Mesendoderm (in vitro differentiated cells): ENCODE measurements at regions not wholly inside any gene's neighbourhood (a gene's known extent, or its start where the extent isn't known, plus 50 kb on each side); places are given as distances from the start of the nearest gene placed in this dataset.
A peak's percentile ranks its signal among the peaks of the same experiment; 100 is the strongest.

Experiments used
- DNase-seq: peaks from one replicate; pipeline ENCODE4 v3.0.0; 2013
- H2AK5ac ChIP-seq: 2 replicates; pipeline ENCODE4 v1.6.1; 2013; ENCODE audit warnings: low read length, inconsistent platforms
- H2BK120ac ChIP-seq: 2 replicates; pipeline ENCODE4 v1.6.1; 2013; ENCODE audit warnings: low read depth, mild to moderate bottlenecking, low read length, moderate library complexity, mixed read lengths
- H2BK15ac ChIP-seq: replicated peaks from 2 replicates; pipeline ENCODE4 v1.6.1; 2013; ENCODE audit warnings: low read depth, mild to moderate bottlenecking, moderate library complexity
- H2BK5ac ChIP-seq: 2 replicates; pipeline ENCODE4 v1.6.1; 2013; ENCODE audit warnings: low read length, inconsistent platforms
- H3K18ac ChIP-seq: 2 replicates; pipeline ENCODE4 v1.6.1; 2013; ENCODE audit warnings: mild to moderate bottlenecking, low read length, mixed read lengths
- H3K23ac ChIP-seq: one replicate; pipeline ENCODE4 v1.6.1; 2013; ENCODE audit warnings: low read length
- H3K27ac ChIP-seq: 2 replicates; pipeline ENCODE4 v1.5.1; 2013; ENCODE audit warnings: low read depth, mild to moderate bottlenecking, inconsistent platforms, low read length, moderate library complexity
- H3K27me3 ChIP-seq: 2 replicates; pipeline ENCODE4 v1.6.1; 2013; ENCODE audit warnings: low read length, control low read depth, mild to moderate bottlenecking, inconsistent platforms; ENCODE audit not compliant: insufficient read depth, poor library complexity
- H3K36me3 ChIP-seq: 2 replicates; pipeline ENCODE4 v1.6.1; 2013; ENCODE audit warnings: low read length, inconsistent platforms; ENCODE audit not compliant: control insufficient read depth, insufficient read depth
- H3K4ac ChIP-seq: one replicate; pipeline ENCODE4 v1.6.1; 2013; ENCODE audit warnings: low read depth, mild to moderate bottlenecking, low read length, moderate library complexity
- H3K4me1 ChIP-seq: 2 replicates; pipeline ENCODE4 v1.6.1; 2013; ENCODE audit warnings: low read depth, low read length, inconsistent platforms; ENCODE audit not compliant: control insufficient read depth
- H3K4me2 ChIP-seq: 2 replicates; pipeline ENCODE4 v1.6.1; 2013; ENCODE audit warnings: low read length
- H3K4me3 ChIP-seq: 2 replicates; pipeline ENCODE4 v1.5.1; 2013; ENCODE audit warnings: mild to moderate bottlenecking, low read length
- H3K56ac ChIP-seq: one replicate; pipeline ENCODE4 v1.6.1; 2013; ENCODE audit warnings: low read length
- H3K79me1 ChIP-seq: 2 replicates; pipeline ENCODE4 v1.6.1; 2013; ENCODE audit warnings: low read length, inconsistent platforms
- H3K79me2 ChIP-seq: 2 replicates; pipeline ENCODE4 v1.6.1; 2013; ENCODE audit warnings: mild to moderate bottlenecking, low read length; ENCODE audit not compliant: control insufficient read depth, insufficient read depth
- H3K9ac ChIP-seq: 2 replicates; pipeline ENCODE4 v1.6.1; 2013; ENCODE audit warnings: low read length, inconsistent platforms
- H4K5ac ChIP-seq: one replicate; pipeline ENCODE4 v1.6.1; 2013; ENCODE audit warnings: low read length
- H4K8ac ChIP-seq: one replicate; pipeline ENCODE4 v1.6.1; 2013; ENCODE audit warnings: low read depth, mild to moderate bottlenecking, control low read depth, low read length, moderate library complexity
- WGBS: extraction: QIAGEN DNeasy Blood & Tissue Kit; methylation state at CpG from one replicate; pipeline ENCODE4 v1.1.7; 2013; ENCODE audit warnings: low lambda C conversion rate, missing lambda C conversion rate; ENCODE audit not compliant: insufficient coverage; ENCODE audit errors: extremely low coverage; 5-methylcytosine and 5-hydroxymethylcytosine counted together

- no peak overlapping the region for H2BK5ac ChIP-seq
- H2AK5ac ChIP-seq = no peak overlapping the region
- H3K79me2 ChIP-seq = no peaks in the 10 kb centered on the region
- H3K4me2 ChIP-seq = no peak overlapping the region
- no peaks in the 10 kb centered on the region for H3K36me3 ChIP-seq
- no peak overlapping the region for H3K4ac ChIP-seq
- no peak overlapping the region for H2BK15ac ChIP-seq
- no peak overlapping the region for H3K9ac ChIP-seq
- H3K23ac ChIP-seq = no peak overlapping the region
- no peak overlapping the region for H3K18ac ChIP-seq
- no peak overlapping the region for H4K8ac ChIP-seq
- no peak overlapping the region for H3K4me3 ChIP-seq
- H3K79me1 ChIP-seq = no peaks in the 10 kb centered on the region
- no peak overlapping the region for H3K27ac ChIP-seq
- no peak overlapping the region for H3K56ac ChIP-seq
- no peaks in the 10 kb centered on the region for H3K4me1 ChIP-seq
- no peak overlapping the region for H2BK120ac ChIP-seq
- no peaks in the 10 kb centered on the region for H3K27me3 ChIP-seq
- no peak for DNase-seq
- no peak overlapping the region for H4K5ac ChIP-seq
- WGBS = no CpG with 5 or more reads among the region's 7 CpGs
Measured at GRCh38 chr17:5933430-5933829, 136.7 kb upstream of the WSCD1 start.

GRCh38 chr17:5941258-5941657 is 128.9 kb upstream of the WSCD1 start:
- Histone ChIP-seq H3K4me3 (no peak overlapping the region), H2BK120ac (no peak overlapping the region), H3K79me1 (no peaks in the 10 kb centered on the region), H3K56ac (no peak overlapping the region), H3K23ac (no peak overlapping the region), H2AK5ac (no peak overlapping the region), H2BK5ac (no peak overlapping the region), H3K18ac (peak overlapping the region; percentile 7), H3K4ac (no peak overlapping the region), H2BK15ac (no peak overlapping the region), H3K36me3 (no peaks in the 10 kb centered on the region), H3K27ac (no peak overlapping the region), H3K4me1 (no peaks in the 10 kb centered on the region), H3K9ac (no peak overlapping the region), H3K27me3 (no peaks in the 10 kb centered on the region), H4K5ac (no peak overlapping the region), H3K79me2 (no peaks in the 10 kb centered on the region), H3K4me2 (no peak overlapping the region), H4K8ac (no peak overlapping the region)
- no peak for DNase-seq
- WGBS = no CpG with 5 or more reads among the region's 5 CpGs

- H3K9ac ChIP-seq = no peak overlapping the region
- H3K18ac ChIP-seq = no peak overlapping the region
- no peak overlapping the region for H2AK5ac ChIP-seq
- no peak overlapping the region for H3K56ac ChIP-seq
- H3K36me3 ChIP-seq = no peaks in the 10 kb centered on the region
- no peak overlapping the region for H2BK5ac ChIP-seq
- no peak for DNase-seq
- no peak overlapping the region for H3K23ac ChIP-seq
- no peak overlapping the region for H2BK120ac ChIP-seq
- H4K5ac ChIP-seq = no peak overlapping the region
- H3K4me1 ChIP-seq = no peaks in the 10 kb centered on the region
- H3K79me2 ChIP-seq = no peaks in the 10 kb centered on the region
- H3K27me3 ChIP-seq = no peaks in the 10 kb centered on the region
- H3K27ac ChIP-seq = peak overlapping the region; percentile 46
- no peaks in the 10 kb centered on the region for H3K79me1 ChIP-seq
- no peak overlapping the region for H3K4me2 ChIP-seq
- H2BK15ac ChIP-seq = no peak overlapping the region
- H3K4me3 ChIP-seq = no peak overlapping the region
- no peak overlapping the region for H3K4ac ChIP-seq
- H4K8ac ChIP-seq = no peak overlapping the region
- no CpG with 5 or more reads among the region's 7 CpGs for WGBS
Measured at GRCh38 chr17:5942687-5943086, 127.5 kb upstream of the WSCD1 start.

GRCh38 chr17:5943232-5943631 is 126.9 kb upstream of the WSCD1 start:
- Histone ChIP-seq H3K4ac (no peak overlapping the region), H3K4me3 (no peak overlapping the region), H3K56ac (no peak overlapping the region), H3K27ac (peak overlapping the region; percentile 46), H3K4me1 (no peaks in the 10 kb centered on the region), H3K18ac (no peak overlapping the region), H4K8ac (no peak overlapping the region), H2AK5ac (no peak overlapping the region), H3K9ac (no peak overlapping the region), H3K4me2 (no peak overlapping the region), H4K5ac (no peak overlapping the region), H2BK5ac (no peak overlapping the region), H3K79me1 (no peaks in the 10 kb centered on the region), H2BK15ac (no peak overlapping the region), H3K36me3 (no peaks in the 10 kb centered on the region), H3K79me2 (no peaks in the 10 kb centered on the region), H3K27me3 (no peaks in the 10 kb centered on the region), H2BK120ac (no peak overlapping the region), H3K23ac (no peak overlapping the region)
- no CpG with 5 or more reads among the region's 7 CpGs for WGBS
- peak; percentile 85 for DNase-seq

GRCh38 chr17:5943982-5944381 is 126.2 kb upstream of the WSCD1 start:
- Histone ChIP-seq H3K27ac (no peak overlapping the region), H2AK5ac (no peak overlapping the region), H2BK120ac (no peak overlapping the region), H3K27me3 (no peaks in the 10 kb centered on the region), H3K79me2 (no peaks in the 10 kb centered on the region), H3K18ac (peak overlapping the region; percentile 6), H3K9ac (no peak overlapping the region), H3K4me3 (no peak overlapping the region), H2BK5ac (no peak overlapping the region), H3K79me1 (no peaks in the 10 kb centered on the region), H3K4ac (no peak overlapping the region), H3K36me3 (no peaks in the 10 kb centered on the region), H3K4me1 (no peaks in the 10 kb centered on the region), H2BK15ac (no peak overlapping the region), H4K5ac (no peak overlapping the region), H3K4me2 (no peak overlapping the region), H4K8ac (no peak overlapping the region), H3K23ac (no peak overlapping the region), H3K56ac (no peak overlapping the region)
- WGBS = no CpG with 5 or more reads among the region's 6 CpGs
- DNase-seq = peak; percentile 50

- Histone ChIP-seq H2BK15ac (no peak overlapping the region), H3K79me1 (no peaks in the 10 kb centered on the region), H4K5ac (no peak overlapping the region), H3K4me2 (no peak overlapping the region), H3K36me3 (no peaks in the 10 kb centered on the region), H4K8ac (no peak overlapping the region), H3K4me1 (no peaks in the 10 kb centered on the region), H3K9ac (no peak overlapping the region), H3K4me3 (no peak overlapping the region), H3K18ac (no peak overlapping the region), H3K27me3 (no peaks in the 10 kb centered on the region), H2BK120ac (no peak overlapping the region), H3K56ac (no peak overlapping the region), H3K4ac (no peak overlapping the region), H3K27ac (no peak overlapping the region), H3K23ac (no peak overlapping the region), H2BK5ac (no peak overlapping the region), H3K79me2 (no peaks in the 10 kb centered on the region), H2AK5ac (no peak overlapping the region)
- no CpG with 5 or more reads among the region's 2 CpGs for WGBS
- no peak for DNase-seq
Measured at GRCh38 chr17:5947701-5948180, 122.4 kb upstream of the WSCD1 start.
